Tibial nerve (tissue), 4 donors: ENCODE measurements at regions not wholly inside any gene's neighbourhood (a gene's known extent, or its start where the extent isn't known, plus 50 kb on each side); places are given as distances from the start of the nearest gene placed in this dataset.

ENCODE experiments used
- DNase-seq, 2 donors: peaks; one replicate each; pipeline ENCODE4 v3.0.0-alpha.2; 2019; ENCODE audit warnings: low spot score in 2 of 2
- H3K27ac ChIP-seq, 4 donors: fragments of 200-600 bp; sonication (generic) in 3 of 4; one replicate each; pipeline ENCODE4 v1.5.1; 2017 to 2019; ENCODE audit warnings: mild to moderate bottlenecking in 1 of 4
- H3K27me3 ChIP-seq, 2 donors: fragments of 200-600 bp; sonication (generic) in 1 of 2; one replicate each; pipeline versions ENCODE4 v1.5.1 to v1.6.0; 2017 to 2019
- H3K36me3 ChIP-seq, 3 donors: fragments of 200-600 bp; sonication (generic); one replicate each; pipeline ENCODE4 v1.5.1; 2018 to 2019
- H3K4me1 ChIP-seq, 4 donors: fragments of 200-600 bp; sonication (generic) in 3 of 4; one replicate each; pipeline ENCODE4 v1.5.1; 2017 to 2019
- H3K4me3 ChIP-seq, 4 donors: fragments of 200-600 bp; sonication (generic) in 3 of 4; one replicate each; pipeline ENCODE4 v1.5.1; 2017 to 2019; ENCODE audit warnings: mild to moderate bottlenecking in 1 of 4, moderate library complexity in 1 of 4
- H3K9me3 ChIP-seq, 4 donors: fragments of 200-600 bp; sonication (generic) in 3 of 4; one replicate each; pipeline ENCODE4 v1.5.1; 2017 to 2019
- EP300 ChIP-seq, 2 donors: sonication (generic); formaldehyde crosslinking; IDR thresholded peaks; one replicate each; pipeline ENCODE4 v1.6.1; 2017; ENCODE audit warnings: antibody characterized with exemption in 2 of 2, mild to moderate bottlenecking in 1 of 2
- POLR2A ChIP-seq, 2 donors: fragments of 450-650 bp; IDR thresholded peaks; one replicate each; pipeline ENCODE4 v1.6.1; 2017; ENCODE audit warnings: antibody characterized with exemption in 2 of 2, mild to moderate bottlenecking in 2 of 2, moderate library complexity in 2 of 2
- WGBS, 2 donors: methylation state at CpG; one replicate each; pipeline ENCODE4 v1.1.5; 2018; 5-methylcytosine and 5-hydroxymethylcytosine counted together
- TF ChIP-seq, protein P1 (sequence below), 5 experiments: fragments of 200-600 bp in 3 of 5; fragments of 450-650 bp in 2 of 5; sonication (generic) in 3 of 5; IDR thresholded peaks; one replicate each; pipeline ENCODE4 v1.5.1; 2016 to 2019; ENCODE audit warnings: antibody characterized with exemption in 5 of 5, mild to moderate bottlenecking in 3 of 5, moderate library complexity in 2 of 5

DNA sequence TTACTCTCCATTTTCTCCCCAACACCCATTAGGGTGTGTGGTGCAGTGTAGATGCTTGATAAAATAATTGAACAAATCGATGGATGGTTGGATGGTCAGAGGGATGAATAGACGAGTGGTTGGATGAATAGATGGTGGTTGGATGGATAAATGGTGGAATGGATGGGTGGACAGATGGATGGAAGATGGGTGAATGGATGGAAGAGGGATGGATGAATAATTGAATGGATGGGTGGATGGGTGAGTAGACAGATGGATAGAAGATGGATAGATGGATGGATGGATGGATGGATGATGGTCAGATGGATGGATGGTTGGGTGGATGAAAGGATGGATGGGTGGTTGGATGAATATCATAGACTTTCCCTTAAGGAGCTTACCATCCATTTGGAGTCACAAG lies 95.0 kb upstream of the BOD1 start:
- DNase-seq, result no peak
- TF ChIP-seq POLR2A (IDR thresholded peaks at IDR 0.05) (no peak), EP300 (IDR thresholded peaks at IDR 0.05) (no peak)
- TF ChIP-seq, protein P1, sequence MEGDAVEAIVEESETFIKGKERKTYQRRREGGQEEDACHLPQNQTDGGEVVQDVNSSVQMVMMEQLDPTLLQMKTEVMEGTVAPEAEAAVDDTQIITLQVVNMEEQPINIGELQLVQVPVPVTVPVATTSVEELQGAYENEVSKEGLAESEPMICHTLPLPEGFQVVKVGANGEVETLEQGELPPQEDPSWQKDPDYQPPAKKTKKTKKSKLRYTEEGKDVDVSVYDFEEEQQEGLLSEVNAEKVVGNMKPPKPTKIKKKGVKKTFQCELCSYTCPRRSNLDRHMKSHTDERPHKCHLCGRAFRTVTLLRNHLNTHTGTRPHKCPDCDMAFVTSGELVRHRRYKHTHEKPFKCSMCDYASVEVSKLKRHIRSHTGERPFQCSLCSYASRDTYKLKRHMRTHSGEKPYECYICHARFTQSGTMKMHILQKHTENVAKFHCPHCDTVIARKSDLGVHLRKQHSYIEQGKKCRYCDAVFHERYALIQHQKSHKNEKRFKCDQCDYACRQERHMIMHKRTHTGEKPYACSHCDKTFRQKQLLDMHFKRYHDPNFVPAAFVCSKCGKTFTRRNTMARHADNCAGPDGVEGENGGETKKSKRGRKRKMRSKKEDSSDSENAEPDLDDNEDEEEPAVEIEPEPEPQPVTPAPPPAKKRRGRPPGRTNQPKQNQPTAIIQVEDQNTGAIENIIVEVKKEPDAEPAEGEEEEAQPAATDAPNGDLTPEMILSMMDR (IDR thresholded peaks at IDR 0.05), result no peak
- H3K9me3 ChIP-seq, result no peaks in the 10 kb centered on the region
- no peak overlapping the region for H3K4me3 ChIP-seq
- H3K36me3 ChIP-seq, result no peaks in the 10 kb centered on the region
- H3K27ac ChIP-seq, result no peak overlapping the region
- no peaks in the 10 kb centered on the region for H3K27me3 ChIP-seq
- H3K4me1 ChIP-seq, result no peaks in the 10 kb centered on the region
- 87 to 94% methylated on average over 2 of the region's 2 CpGs for WGBS, 2 donors

DNA sequence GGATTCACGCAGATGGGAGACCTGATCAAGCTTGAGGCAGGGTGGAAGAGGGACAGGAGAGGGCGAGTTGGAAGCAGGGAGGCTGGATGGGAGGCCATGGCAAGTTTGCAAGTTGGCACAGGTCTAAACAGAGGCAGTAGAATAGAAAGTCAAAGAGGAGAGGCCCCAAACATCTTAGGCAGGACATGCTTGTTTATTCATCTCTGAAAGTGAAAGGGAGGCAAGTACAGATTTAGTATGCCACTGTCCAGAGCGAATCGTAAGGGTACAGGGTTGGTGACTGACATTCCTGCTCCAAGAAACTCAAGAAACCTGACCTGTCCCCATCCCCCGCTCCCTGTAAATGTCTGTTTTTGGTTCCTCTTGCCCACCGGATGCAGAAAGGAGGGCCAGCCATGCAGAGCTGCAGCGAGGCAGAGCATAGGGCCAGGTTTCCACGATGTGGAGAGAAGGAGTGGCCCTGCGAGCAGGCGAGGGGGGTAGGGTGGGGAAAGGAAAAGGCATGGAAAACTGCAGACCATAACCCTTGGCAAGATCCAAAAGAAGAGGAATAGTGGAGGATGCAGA lies 96.2 kb upstream of the BOD1 start:
- no peaks in the 10 kb centered on the region for H3K27me3 ChIP-seq
- DNase-seq, result no peak
- no peaks in the 10 kb centered on the region for H3K9me3 ChIP-seq
- H3K4me3 ChIP-seq, result no peak overlapping the region
- no peaks in the 10 kb centered on the region for H3K4me1 ChIP-seq
- no peak overlapping the region for H3K27ac ChIP-seq
- 77 to 80% methylated on average over 10 of the region's 10 CpGs for WGBS, 2 donors
- no peaks in the 10 kb centered on the region for H3K36me3 ChIP-seq
- TF ChIP-seq EP300 (IDR thresholded peaks at IDR 0.05), result no peak
- no peak for TF ChIP-seq POLR2A (IDR thresholded peaks at IDR 0.05)
- TF ChIP-seq, protein P1 (IDR thresholded peaks at IDR 0.05), result no peak

DNA sequence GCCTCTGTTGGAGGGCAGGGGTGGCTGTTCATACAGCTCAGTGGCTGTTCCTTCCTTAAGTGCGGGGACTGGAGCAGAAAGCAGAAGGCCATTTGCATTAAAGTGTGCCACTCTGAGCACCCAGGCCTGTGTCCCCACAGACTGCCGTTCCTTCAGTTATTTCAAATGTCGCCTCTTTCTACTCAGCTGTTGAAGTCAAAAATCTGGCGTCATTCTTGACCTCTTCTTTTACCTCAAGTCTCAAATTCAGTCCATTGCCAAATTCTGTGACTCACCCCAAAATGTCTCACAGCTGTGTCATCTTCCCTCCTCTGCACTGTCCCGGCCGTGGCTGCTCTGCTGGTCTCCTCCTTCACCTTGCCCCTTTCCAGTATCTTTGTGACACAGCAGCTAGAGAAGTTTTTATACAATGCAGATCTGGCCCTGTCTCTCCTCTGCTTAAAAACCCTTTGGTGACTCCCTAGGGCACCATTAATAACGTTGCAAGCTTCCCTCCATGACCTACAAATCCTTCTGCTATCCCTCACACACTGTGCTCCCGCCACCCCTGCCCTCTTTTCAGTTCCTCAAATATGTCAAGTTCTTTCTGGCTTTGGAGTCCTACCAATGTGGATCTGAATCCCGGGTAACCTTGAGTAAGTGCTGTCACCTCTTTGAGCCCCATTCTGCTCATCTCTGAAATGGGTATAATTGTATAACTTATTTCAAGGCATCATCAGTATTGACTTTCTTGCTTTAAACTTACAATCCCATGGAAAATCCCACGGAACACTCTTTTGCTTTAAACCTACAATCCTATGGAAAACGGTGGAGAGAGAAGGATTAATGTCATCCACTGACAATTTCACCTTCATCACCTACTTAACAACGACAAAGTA lies 98.3 kb upstream of the BOD1 start:
- Histone ChIP-seq H3K4me3 (no peak overlapping the region), H3K27ac (no peak overlapping the region), H3K9me3 (no peaks in the 10 kb centered on the region), H3K4me1 (peaks cover 0 to 7% (median 0%) of the 10 kb centered on the region in 4 donors), H3K27me3 (no peaks in the 10 kb centered on the region), H3K36me3 (no peaks in the 10 kb centered on the region)
- TF ChIP-seq, protein P1 (IDR thresholded peaks at IDR 0.05), result no peak
- no peak for TF ChIP-seq EP300 (IDR thresholded peaks at IDR 0.05)
- no peak for TF ChIP-seq POLR2A (IDR thresholded peaks at IDR 0.05)
- 64 to 70% methylated on average over 12 of the region's 12 CpGs for WGBS, 2 donors
- DNase-seq, result peak in 1 of 2 donors; percentile 30

DNA sequence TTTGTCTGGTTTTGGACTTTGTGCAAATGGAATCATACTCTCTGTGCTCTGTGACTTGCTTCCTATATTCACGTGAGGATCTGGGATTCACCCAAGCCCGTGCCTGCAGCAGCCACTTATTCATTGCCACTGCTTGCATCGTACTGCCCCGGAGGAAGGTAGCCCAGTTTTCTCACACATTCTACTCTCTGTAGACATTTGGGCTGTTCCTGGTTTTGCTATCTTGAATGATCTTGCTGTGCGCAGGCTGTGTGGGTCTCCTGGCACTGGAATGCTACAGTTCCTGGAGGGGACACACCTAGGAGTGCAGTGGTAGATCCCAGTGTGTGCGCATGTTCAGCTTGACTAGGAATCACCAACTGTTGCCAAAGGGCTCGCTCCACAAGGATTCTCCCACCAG lies 99.2 kb upstream of the BOD1 start:
- DNase-seq, result no peak
- 74 to 83% methylated on average over 7 of the region's 7 CpGs for WGBS, 2 donors
- no peak for TF ChIP-seq POLR2A (IDR thresholded peaks at IDR 0.05)
- TF ChIP-seq, protein P1 (IDR thresholded peaks at IDR 0.05), result no peak
- no peak for TF ChIP-seq EP300 (IDR thresholded peaks at IDR 0.05)

DNA sequence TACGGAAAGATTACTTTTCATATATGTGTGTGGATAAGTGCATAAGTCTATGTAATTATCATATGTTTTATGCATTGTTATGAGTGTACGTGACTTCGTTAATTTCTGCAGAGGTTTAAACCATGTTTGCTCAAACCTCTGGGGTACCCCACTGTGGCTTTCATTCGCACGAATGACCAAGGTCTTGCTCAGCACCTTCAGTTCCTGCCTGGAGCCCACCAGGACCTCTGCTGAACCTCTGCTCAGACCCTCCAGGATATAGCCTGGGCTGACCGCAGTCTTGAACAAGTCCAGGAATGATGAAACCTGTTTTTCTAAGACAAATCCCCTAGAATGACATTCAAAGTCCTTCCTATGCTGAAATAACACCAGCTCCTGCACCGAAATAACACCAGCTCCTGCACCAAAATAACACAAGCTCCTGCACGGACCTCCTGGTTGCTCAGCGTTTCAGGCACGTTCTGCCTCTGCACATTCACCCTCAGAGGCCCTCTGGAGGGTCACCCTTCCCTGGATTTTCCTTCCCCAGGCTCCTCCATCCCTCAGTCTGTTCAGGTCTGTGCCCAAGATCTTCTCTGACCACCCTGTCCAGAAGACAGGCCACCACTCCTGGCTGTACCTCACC lies 99.7 kb upstream of the BOD1 start:
- TF ChIP-seq POLR2A (IDR thresholded peaks at IDR 0.05) (no peak), EP300 (IDR thresholded peaks at IDR 0.05) (no peak)
- TF ChIP-seq, protein P1 (IDR thresholded peaks at IDR 0.05), result no peak
- 79 to 91% methylated on average over 10 of the region's 10 CpGs for WGBS, 2 donors
- DNase-seq, result no peak
- no peaks in the 10 kb centered on the region for H3K36me3 ChIP-seq
- H3K9me3 ChIP-seq, result no peaks in the 10 kb centered on the region
- H3K27me3 ChIP-seq, result no peaks in the 10 kb centered on the region
- peaks cover 0 to 8% (median 0%) of the 10 kb centered on the region in 4 donors for H3K4me1 ChIP-seq
- no peak overlapping the region for H3K27ac ChIP-seq
- no peak overlapping the region for H3K4me3 ChIP-seq

More for the DNA sequence above, 99.2 kb upstream of the BOD1 start:
- no peak overlapping the region for H3K4me3 ChIP-seq
- H3K4me1 ChIP-seq, result peaks cover 0 to 8% (median 0%) of the 10 kb centered on the region in 4 donors
- no peaks in the 10 kb centered on the region for H3K27me3 ChIP-seq
- no peaks in the 10 kb centered on the region for H3K9me3 ChIP-seq
- H3K27ac ChIP-seq, result no peak overlapping the region
- H3K36me3 ChIP-seq, result no peaks in the 10 kb centered on the region
